Stomach (tissue), 8 donors: ENCODE measurements at regions not wholly inside any gene's neighbourhood (a gene's known extent, or its start where the extent isn't known, plus 50 kb on each side); places are given as distances from the start of the nearest gene placed in this dataset.

Source experiments
- DNase-seq, 2 donors: peaks; one replicate each; pipeline versions ENCODE4 v3.0.0 to v3.0.0-alpha.2; 2013 to 2019
- H3K27ac ChIP-seq, 5 donors: fragments of 200-600 bp in 4 of 5; sonication (generic) in 4 of 5; one replicate each; pipeline ENCODE4 v1.5.1; 2013 to 2019; ENCODE audit warnings: mild to moderate bottlenecking in 1 of 5, moderate library complexity in 1 of 5
- H3K27me3 ChIP-seq, 3 donors: fragments of 200-600 bp; sonication (generic); one replicate each; pipeline ENCODE4 v1.5.1; 2017 to 2019; ENCODE audit warnings: mixed run types in 1 of 3
- H3K36me3 ChIP-seq, 4 donors: fragments of 200-600 bp; sonication (generic); 1 replicate in 3 of 4; 2 replicates in 1 of 4; pipeline ENCODE4 v1.5.1; 2016 to 2019
- H3K4me1 ChIP-seq, 4 donors: fragments of 200-600 bp; sonication (generic); one replicate each; pipeline ENCODE4 v1.5.1; 2016 to 2019
- H3K4me3 ChIP-seq, 4 donors: fragments of 200-600 bp; sonication (generic) in 3 of 4; one replicate each; pipeline ENCODE4 v1.5.1; 2016 to 2019; ENCODE audit warnings: mild to moderate bottlenecking in 1 of 4
- H3K9me3 ChIP-seq, 4 donors: fragments of 200-600 bp; sonication (generic); one replicate each; pipeline ENCODE4 v1.5.1; 2016 to 2019
- EP300 ChIP-seq: sonication (generic); formaldehyde crosslinking; IDR thresholded peaks from one replicate; pipeline ENCODE4 v1.6.1; 2017; ENCODE audit warnings: antibody characterized with exemption
- POLR2A ChIP-seq, 4 donors: fragments of 450-650 bp; IDR thresholded peaks; one replicate each; pipeline ENCODE4 v1.6.1; 2016; ENCODE audit warnings: antibody characterized with exemption in 4 of 4, control low read depth in 2 of 4, mild to moderate bottlenecking in 1 of 4, moderate library complexity in 1 of 4
- POLR2AphosphoS5 ChIP-seq, 3 donors: sonication (generic); formaldehyde crosslinking; IDR thresholded peaks; one replicate each; pipeline ENCODE4 v1.6.1; 2016; ENCODE audit warnings: antibody characterized with exemption in 3 of 3
- WGBS, 5 donors: extraction: QIAGEN DNeasy Blood & Tissue Kit in 3 of 5; methylation state at CpG; one replicate each; pipeline versions ENCODE4 v1.1.5 to v1.1.7; 2013 to 2018; 5-methylcytosine and 5-hydroxymethylcytosine counted together
- intact Hi-C: fragments of 100-400 bp; cut with DNase I; formaldehyde crosslinking; loops from one replicate; pipeline ENCODE4 v1.15.1; 2023; ENCODE audit warnings: low total_unique reads
- TF ChIP-seq, protein P1 (sequence below), 7 experiments: fragments of 450-650 bp in 4 of 7; fragments of 200-600 bp in 3 of 7; sonication (generic) in 3 of 7; IDR thresholded peaks; one replicate each; pipeline ENCODE4 v1.5.1; 2016 to 2019; ENCODE audit warnings: antibody characterized with exemption in 7 of 7, control low read depth in 2 of 7, mild to moderate bottlenecking in 1 of 7
- donor health status: healthy with polysubstance abuse.
- donor health status: Bipolar disorder and iron deficiency.
- donor health status: healthy.

GRCh38 chr2:144801325-144801724, 281.4 kb upstream of the ZEB2 start:
- Histone ChIP-seq H3K4me1 (no peaks in the 10 kb centered on the region), H3K4me3 (no peak overlapping the region), H3K9me3 (no peaks in the 10 kb centered on the region), H3K27me3 (no peaks in the 10 kb centered on the region), H3K27ac (no peak overlapping the region), H3K36me3 (no peaks in the 10 kb centered on the region)
- intact Hi-C loops: no loop called here
- DNase-seq: no peak
- TF ChIP-seq EP300: no peak
- TF ChIP-seq, protein P1, sequence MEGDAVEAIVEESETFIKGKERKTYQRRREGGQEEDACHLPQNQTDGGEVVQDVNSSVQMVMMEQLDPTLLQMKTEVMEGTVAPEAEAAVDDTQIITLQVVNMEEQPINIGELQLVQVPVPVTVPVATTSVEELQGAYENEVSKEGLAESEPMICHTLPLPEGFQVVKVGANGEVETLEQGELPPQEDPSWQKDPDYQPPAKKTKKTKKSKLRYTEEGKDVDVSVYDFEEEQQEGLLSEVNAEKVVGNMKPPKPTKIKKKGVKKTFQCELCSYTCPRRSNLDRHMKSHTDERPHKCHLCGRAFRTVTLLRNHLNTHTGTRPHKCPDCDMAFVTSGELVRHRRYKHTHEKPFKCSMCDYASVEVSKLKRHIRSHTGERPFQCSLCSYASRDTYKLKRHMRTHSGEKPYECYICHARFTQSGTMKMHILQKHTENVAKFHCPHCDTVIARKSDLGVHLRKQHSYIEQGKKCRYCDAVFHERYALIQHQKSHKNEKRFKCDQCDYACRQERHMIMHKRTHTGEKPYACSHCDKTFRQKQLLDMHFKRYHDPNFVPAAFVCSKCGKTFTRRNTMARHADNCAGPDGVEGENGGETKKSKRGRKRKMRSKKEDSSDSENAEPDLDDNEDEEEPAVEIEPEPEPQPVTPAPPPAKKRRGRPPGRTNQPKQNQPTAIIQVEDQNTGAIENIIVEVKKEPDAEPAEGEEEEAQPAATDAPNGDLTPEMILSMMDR (IDR thresholded peaks at IDR 0.05): no peak
- TF ChIP-seq POLR2AphosphoS5 (IDR thresholded peaks at IDR 0.05): no peak
- no peak for TF ChIP-seq POLR2A (IDR thresholded peaks at IDR 0.05)
- whole genome bisulfite sequencing, 5 donors: 58 to 88% (median 72%) methylated on average over 1 of the region's 1 CpG

DNA sequence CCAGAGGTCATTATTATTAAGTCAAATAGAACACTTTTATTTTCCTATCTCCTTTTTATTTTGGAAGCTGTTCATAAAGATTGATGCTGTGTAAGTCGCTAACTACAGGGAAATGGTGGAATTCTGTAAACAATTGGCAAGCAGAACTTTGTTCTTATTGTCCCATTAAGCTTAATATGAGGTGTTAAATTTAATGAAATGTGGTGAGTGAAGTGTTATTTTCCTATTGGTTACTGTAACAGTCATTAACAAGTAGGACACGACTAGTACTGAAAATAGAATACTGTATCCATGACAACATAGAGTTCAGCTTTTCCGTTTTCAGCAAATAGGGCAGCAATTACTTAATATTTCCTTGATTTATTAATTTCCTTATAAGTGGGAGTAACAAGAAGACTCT, 279.1 kb upstream of the ZEB2 start:
- Histone ChIP-seq H3K27ac (no peak overlapping the region), H3K36me3 (no peaks in the 10 kb centered on the region), H3K4me3 (no peak overlapping the region), H3K9me3 (no peaks in the 10 kb centered on the region), H3K27me3 (no peaks in the 10 kb centered on the region), H3K4me1 (no peaks in the 10 kb centered on the region)
- DNase-seq: no peak
- no peak for TF ChIP-seq POLR2A (IDR thresholded peaks at IDR 0.05)
- WGBS, 5 donors: 69 to 79% (median 77%) methylated on average over 3 of the region's 3 CpGs
- intact Hi-C loops: no loop called here

DNA sequence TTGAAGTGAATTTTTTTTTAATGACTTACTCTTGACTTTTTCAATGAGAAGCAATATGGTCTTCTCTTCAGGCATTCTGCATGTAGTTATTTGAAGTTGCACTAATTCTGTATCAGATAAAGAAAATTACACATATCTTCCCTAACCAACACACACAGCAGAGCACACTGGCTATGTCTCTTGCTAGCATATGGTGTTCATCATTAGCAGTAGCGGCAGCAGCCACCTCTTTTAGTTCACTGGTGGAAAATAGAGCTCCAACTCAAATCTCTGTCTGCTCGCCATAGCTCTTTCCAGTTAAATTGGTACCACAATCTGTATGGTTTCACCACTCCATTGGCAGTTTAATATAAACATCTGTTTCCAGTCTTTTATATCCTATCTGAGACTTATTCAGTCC, 278.1 kb upstream of the ZEB2 start:
- no peak for TF ChIP-seq POLR2AphosphoS5 (IDR thresholded peaks at IDR 0.05)
- TF ChIP-seq, protein P1 (IDR thresholded peaks at IDR 0.05): no peak
- H3K4me1 ChIP-seq: no peaks in the 10 kb centered on the region
- DNase-seq: peak in 1 of 2 donors; percentile 12
- intact Hi-C loops: no loop called here
- no peaks in the 10 kb centered on the region for H3K9me3 ChIP-seq
- WGBS, 5 donors: 85 to 91% (median 91%) methylated on average over 2 of the region's 2 CpGs
- no peaks in the 10 kb centered on the region for H3K36me3 ChIP-seq
- H3K27ac ChIP-seq: no peak overlapping the region
- H3K4me3 ChIP-seq: no peak overlapping the region
- no peaks in the 10 kb centered on the region for H3K27me3 ChIP-seq

DNA sequence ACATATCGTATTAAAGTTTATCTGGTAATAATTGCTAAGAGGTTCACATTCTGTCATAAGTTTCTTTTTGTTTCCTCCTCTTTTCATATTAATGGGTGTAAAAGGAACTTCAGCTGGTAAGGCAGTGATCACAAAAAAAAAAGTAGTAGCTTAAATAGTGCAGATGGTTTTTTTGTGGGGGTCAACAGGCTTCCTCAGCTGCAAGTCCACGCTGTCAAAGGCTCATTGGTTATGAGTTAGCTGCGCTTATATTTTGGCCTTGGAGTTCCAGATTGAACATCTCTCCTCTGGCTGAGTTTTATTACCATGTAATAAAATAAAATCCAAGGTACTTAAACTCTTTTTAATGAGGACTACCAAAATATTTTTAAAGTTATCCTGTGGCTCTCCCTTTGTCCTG, 277.0 kb upstream of the ZEB2 start:
- TF ChIP-seq EP300 (no peak), POLR2AphosphoS5 (IDR thresholded peaks at IDR 0.05) (no peak), POLR2A (IDR thresholded peaks at IDR 0.05) (no peak)
- TF ChIP-seq, protein P1 (IDR thresholded peaks at IDR 0.05): no peak
- no peaks in the 10 kb centered on the region for H3K27me3 ChIP-seq
- H3K4me3 ChIP-seq: no peak overlapping the region
- intact Hi-C loops: no loop called here
- no peaks in the 10 kb centered on the region for H3K4me1 ChIP-seq
- H3K36me3 ChIP-seq: no peaks in the 10 kb centered on the region
- WGBS, 5 donors: 67 to 82% (median 71%) methylated on average over 3 of the region's 3 CpGs
- no peaks in the 10 kb centered on the region for H3K9me3 ChIP-seq
- no peak overlapping the region for H3K27ac ChIP-seq
- DNase-seq: peak in 1 of 2 donors; percentile 16

- DNase-seq: no peak
- Histone ChIP-seq H3K27me3 (no peaks in the 10 kb centered on the region), H3K9me3 (no peaks in the 10 kb centered on the region), H3K4me3 (no peak overlapping the region), H3K27ac (no peak overlapping the region), H3K4me1 (no peaks in the 10 kb centered on the region), H3K36me3 (no peaks in the 10 kb centered on the region)
- TF ChIP-seq POLR2A (IDR thresholded peaks at IDR 0.05): no peak
- no peak for TF ChIP-seq POLR2AphosphoS5 (IDR thresholded peaks at IDR 0.05)
- TF ChIP-seq EP300: no peak
- TF ChIP-seq, protein P1 (IDR thresholded peaks at IDR 0.05): no peak
- WGBS, 5 donors: 60 to 75% (median 61%) methylated on average over 2 of the region's 2 CpGs
- intact Hi-C loops: no loop called here
Measured at GRCh38 chr2:144796164-144796563, 276.2 kb upstream of the ZEB2 start.
